ENCODE measurements at regions not wholly inside any gene's neighbourhood (a gene's known extent, or its start where the extent isn't known, plus 50 kb on each side); places are given as distances from the start of the nearest gene placed in this dataset.

DNA sequence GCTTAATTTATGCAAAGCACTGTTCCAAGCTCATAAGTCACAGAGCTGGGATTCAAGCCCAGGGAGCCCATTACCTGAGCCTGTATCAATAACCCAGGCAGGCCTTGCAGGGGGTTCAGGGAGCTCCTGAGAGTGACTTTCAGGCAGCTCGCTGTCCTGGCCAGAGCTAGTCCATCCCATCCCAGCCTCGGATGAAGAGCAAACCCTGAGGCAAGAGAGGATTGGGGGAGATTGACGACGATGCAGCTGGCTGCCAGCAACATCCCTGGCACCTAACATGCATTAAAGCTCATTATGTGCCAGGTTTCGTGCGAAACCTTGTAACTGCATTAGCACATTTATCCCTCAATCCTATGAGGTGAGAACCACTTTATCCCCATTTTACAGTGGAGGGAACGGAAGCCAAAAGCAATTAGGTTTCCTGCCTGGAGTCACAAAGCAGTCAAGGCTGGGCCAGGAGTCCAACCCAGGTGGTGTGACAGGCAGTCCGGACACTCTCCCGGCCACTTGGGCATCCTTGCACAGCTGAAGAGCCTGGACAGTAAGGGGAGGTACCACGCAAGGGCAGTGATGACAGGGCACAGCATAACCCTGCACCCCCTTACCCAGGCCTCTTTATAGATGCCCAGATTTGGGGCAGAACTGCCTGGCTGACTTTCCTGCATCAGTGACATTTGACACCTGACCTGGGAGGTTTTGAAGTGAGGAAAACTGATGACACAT is 129.8 kb upstream of the CHST15 start:
- H3K27ac ChIP-seq (replicated peaks; ENCODE audit: low read length): no peak overlapping the region
- H3K9ac ChIP-seq (ENCODE audit: low read depth, low read length, poor library complexity): no peak overlapping the region
- DNase-seq (ENCODE audit: low spot score): no peak
- H3K27me3 ChIP-seq (ENCODE audit: control insufficient read depth in 3 of 3, insufficient read depth in 3 of 3, low read depth in 1 of 3, low read length in 3 of 3): peaks cover 0 to 2% (median 0%) of the 10 kb centered on the region in 3 experiments
- peaks cover 0 to 5% of the 10 kb centered on the region in 2 donors for H3K4me1 ChIP-seq (ENCODE audit: control insufficient read depth in 2 of 2, insufficient read depth in 1 of 2, low read depth in 1 of 2, low read length in 2 of 2)
- H3K4me2 ChIP-seq (ENCODE audit: insufficient read depth, low read length, poor library complexity, severe bottlenecking): no peak overlapping the region
- no peak overlapping the region for H3K4ac ChIP-seq (ENCODE audit: low read length)
- no peak overlapping the region for H3K18ac ChIP-seq (ENCODE audit: low read length)
- no peak overlapping the region for H2BK5ac ChIP-seq (ENCODE audit: low read length)
- no peak overlapping the region for H2BK120ac ChIP-seq (ENCODE audit: low read depth, low read length)
- H2BK15ac ChIP-seq (ENCODE audit: low read length): no peak overlapping the region
- H3K36me3 ChIP-seq (replicated peaks in 1 of 2; ENCODE audit: control insufficient read depth in 2 of 2, insufficient read depth in 2 of 2, low read length in 2 of 2): no peaks in the 10 kb centered on the region
- no peak overlapping the region for H3K23ac ChIP-seq (ENCODE audit: low read depth, low read length, poor library complexity)
- H4K8ac ChIP-seq (ENCODE audit: low read depth, low read length): no peak overlapping the region
- no peak overlapping the region for H2BK12ac ChIP-seq (ENCODE audit: low read length)
- H3K14ac ChIP-seq (ENCODE audit: low read length): peak overlapping the region; percentile 21
- no peak overlapping the region for H2AFZ ChIP-seq (ENCODE audit: low read length)
- no peak overlapping the region for H3K4me3 ChIP-seq (ENCODE audit: low read length in 2 of 2)
- no peaks in the 10 kb centered on the region for H3K79me1 ChIP-seq (ENCODE audit: low read depth, low read length)
- H3K9me3 ChIP-seq (replicated peaks in 1 of 2; ENCODE audit: control insufficient read depth in 2 of 2, insufficient read depth in 1 of 2, low read depth in 1 of 2, low read length in 2 of 2): peaks cover 0 to 2% of the 10 kb centered on the region in 2 donors
- no peak overlapping the region for H4K91ac ChIP-seq (ENCODE audit: low read depth, low read length, poor library complexity)
- whole genome bisulfite sequencing, 2 donors (ENCODE audit: extremely low coverage in 2 of 2, insufficient read length in 2 of 2, insufficient replicate concordance in 1 of 2): no CpG with 5 or more reads among the region's 10 CpGs
- H2AK5ac ChIP-seq (ENCODE audit: low read depth, low read length): no peak overlapping the region

DNA sequence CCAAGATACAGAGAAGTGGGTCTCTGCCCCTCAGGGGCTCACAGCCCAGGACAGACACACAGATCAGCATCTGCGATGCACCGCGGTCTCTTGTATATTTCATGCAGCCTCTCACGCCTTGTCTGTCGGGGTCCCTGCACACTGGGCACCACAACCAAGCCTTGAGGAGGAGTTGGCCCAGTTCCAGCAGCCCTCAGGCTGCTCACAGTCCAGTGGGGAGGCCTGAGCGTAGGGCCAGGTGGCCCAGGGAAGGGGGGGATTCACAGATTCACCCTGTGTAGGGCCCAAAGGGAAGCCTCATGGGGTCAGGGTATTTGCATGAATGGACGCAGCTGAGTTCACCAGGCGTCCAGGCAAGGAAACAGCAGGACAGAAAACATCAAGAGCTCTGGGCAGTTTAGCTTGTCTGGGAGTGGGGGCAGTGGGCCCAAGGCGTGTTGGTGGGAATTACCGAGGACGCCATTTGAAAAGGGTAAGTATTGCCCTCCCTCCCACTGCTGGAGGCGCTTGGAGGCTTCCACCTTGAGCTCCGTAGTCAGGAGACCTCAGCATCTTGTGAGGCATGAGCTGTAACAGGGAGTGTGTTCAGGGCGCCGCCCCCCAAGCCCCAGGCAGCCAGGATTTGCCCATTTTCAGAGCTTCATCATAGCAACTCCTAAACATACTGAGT is 129.1 kb upstream of the CHST15 start:
- Histone ChIP-seq H3K27ac (replicated peaks; ENCODE audit: low read length) (no peak overlapping the region), H3K23ac (ENCODE audit: low read depth, low read length, poor library complexity) (no peak overlapping the region), H3K4ac (ENCODE audit: low read length) (no peak overlapping the region), H3K9me3 (replicated peaks in 1 of 2; ENCODE audit: control insufficient read depth in 2 of 2, insufficient read depth in 1 of 2, low read depth in 1 of 2, low read length in 2 of 2) (peaks cover 0 to 2% of the 10 kb centered on the region in 2 donors), H3K79me1 (ENCODE audit: low read depth, low read length) (no peaks in the 10 kb centered on the region), H4K91ac (ENCODE audit: low read depth, low read length, poor library complexity) (no peak overlapping the region), H3K4me2 (ENCODE audit: insufficient read depth, low read length, poor library complexity, severe bottlenecking) (no peak overlapping the region), H3K9ac (ENCODE audit: low read depth, low read length, poor library complexity) (no peak overlapping the region), H2BK120ac (ENCODE audit: low read depth, low read length) (no peak overlapping the region), H2BK12ac (ENCODE audit: low read length) (no peak overlapping the region), H3K18ac (ENCODE audit: low read length) (no peak overlapping the region), H2BK5ac (ENCODE audit: low read length) (no peak overlapping the region), H4K8ac (ENCODE audit: low read depth, low read length) (no peak overlapping the region), H3K4me3 (ENCODE audit: low read length in 2 of 2) (no peak overlapping the region), H3K27me3 (ENCODE audit: control insufficient read depth in 3 of 3, insufficient read depth in 3 of 3, low read depth in 1 of 3, low read length in 3 of 3) (peaks cover 0 to 2% (median 0%) of the 10 kb centered on the region in 3 experiments), H3K4me1 (ENCODE audit: control insufficient read depth in 2 of 2, insufficient read depth in 1 of 2, low read depth in 1 of 2, low read length in 2 of 2) (peaks cover 0 to 5% of the 10 kb centered on the region in 2 donors), H2AFZ (ENCODE audit: low read length) (peak overlapping the region; percentile 19), H2AK5ac (ENCODE audit: low read depth, low read length) (peak overlapping the region; percentile 27), H2BK15ac (ENCODE audit: low read length) (no peak overlapping the region), H3K14ac (ENCODE audit: low read length) (no peak overlapping the region), H3K36me3 (replicated peaks in 1 of 2; ENCODE audit: control insufficient read depth in 2 of 2, insufficient read depth in 2 of 2, low read length in 2 of 2) (no peaks in the 10 kb centered on the region)
- DNase-seq (ENCODE audit: low spot score): no peak
- WGBS, 2 donors (ENCODE audit: extremely low coverage in 2 of 2, insufficient read length in 2 of 2, insufficient replicate concordance in 1 of 2): no CpG with 5 or more reads among the region's 15 CpGs

DNA sequence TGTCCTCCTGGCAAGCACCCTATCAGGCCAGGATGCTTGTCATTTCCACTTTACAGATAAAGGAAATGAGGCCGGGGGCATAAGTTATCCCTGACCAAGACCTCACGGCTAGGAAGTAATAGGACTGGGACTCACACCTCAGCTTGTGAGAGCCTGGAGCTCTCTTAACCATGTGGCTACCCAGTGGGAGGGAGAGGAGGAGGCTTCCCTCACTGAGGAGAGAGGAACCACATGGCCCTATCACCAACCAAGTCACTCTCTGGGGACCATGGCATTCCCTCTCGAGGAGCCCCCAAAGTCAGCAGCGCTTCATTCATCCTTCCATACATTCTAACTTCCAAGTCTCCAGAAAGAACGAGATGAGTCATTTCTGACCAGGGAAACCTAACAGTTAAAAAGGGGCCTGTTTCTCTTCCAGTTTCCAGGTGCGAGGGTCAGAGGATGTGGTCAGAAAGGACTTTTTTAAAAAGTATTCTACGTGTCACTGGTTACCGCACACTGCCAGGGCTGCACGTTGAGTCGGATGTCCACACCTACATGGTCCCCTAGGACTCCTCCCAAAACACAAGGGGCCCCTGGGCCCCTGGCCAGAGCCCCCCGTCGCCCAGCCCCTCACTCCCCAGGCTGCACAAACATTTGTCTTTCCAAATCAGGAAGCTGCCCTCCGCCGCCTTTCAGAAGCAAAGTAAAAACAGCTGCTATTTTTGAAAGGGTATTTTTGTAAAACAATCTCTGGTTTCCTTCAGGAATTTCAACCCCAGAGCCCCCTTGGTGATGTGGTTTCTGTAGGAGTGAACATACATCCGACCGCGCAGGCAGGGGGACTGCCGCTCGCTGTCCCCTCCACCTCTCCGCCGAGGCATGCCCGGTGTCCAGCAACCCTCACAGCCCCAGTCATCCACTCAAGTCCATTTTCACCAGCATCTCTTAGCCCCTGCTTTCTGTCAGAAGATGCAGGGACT is 128.2 kb upstream of the CHST15 start:
- Histone ChIP-seq H2AFZ (ENCODE audit: low read length) (peak overlapping the region; percentile 19), H3K27ac (replicated peaks; ENCODE audit: low read length) (no peak overlapping the region), H3K9me3 (replicated peaks in 1 of 2; ENCODE audit: control insufficient read depth in 2 of 2, insufficient read depth in 1 of 2, low read depth in 1 of 2, low read length in 2 of 2) (peaks cover 0 to 2% of the 10 kb centered on the region in 2 donors), H3K79me1 (ENCODE audit: low read depth, low read length) (no peaks in the 10 kb centered on the region), H3K23ac (ENCODE audit: low read depth, low read length, poor library complexity) (no peak overlapping the region), H2BK5ac (ENCODE audit: low read length) (no peak overlapping the region), H2AK5ac (ENCODE audit: low read depth, low read length) (peak overlapping the region; percentile 27), H3K27me3 (ENCODE audit: control insufficient read depth in 3 of 3, insufficient read depth in 3 of 3, low read depth in 1 of 3, low read length in 3 of 3) (peaks cover 0 to 2% (median 0%) of the 10 kb centered on the region in 3 experiments), H3K14ac (ENCODE audit: low read length) (no peak overlapping the region), H3K9ac (ENCODE audit: low read depth, low read length, poor library complexity) (no peak overlapping the region), H4K91ac (ENCODE audit: low read depth, low read length, poor library complexity) (no peak overlapping the region), H3K4ac (ENCODE audit: low read length) (no peak overlapping the region), H3K36me3 (replicated peaks in 1 of 2; ENCODE audit: control insufficient read depth in 2 of 2, insufficient read depth in 2 of 2, low read length in 2 of 2) (no peaks in the 10 kb centered on the region), H3K4me1 (ENCODE audit: control insufficient read depth in 2 of 2, insufficient read depth in 1 of 2, low read depth in 1 of 2, low read length in 2 of 2) (peaks cover 0 to 5% of the 10 kb centered on the region in 2 donors), H3K4me3 (ENCODE audit: low read length in 2 of 2) (no peak overlapping the region), H3K18ac (ENCODE audit: low read length) (no peak overlapping the region), H2BK15ac (ENCODE audit: low read length) (no peak overlapping the region), H4K8ac (ENCODE audit: low read depth, low read length) (no peak overlapping the region), H2BK120ac (ENCODE audit: low read depth, low read length) (no peak overlapping the region), H3K4me2 (ENCODE audit: insufficient read depth, low read length, poor library complexity, severe bottlenecking) (no peak overlapping the region), H2BK12ac (ENCODE audit: low read length) (no peak overlapping the region)
- DNase-seq (ENCODE audit: low spot score): no peak
- WGBS, 2 donors (ENCODE audit: extremely low coverage in 2 of 2, insufficient read length in 2 of 2, insufficient replicate concordance in 1 of 2): no CpG with 5 or more reads among the region's 22 CpGs

Data from neuronal stem cell (in vitro differentiated cells).